Activated CD4-positive, alpha-beta T cell treated with anti-CD3 and anti-CD28 coated beads, Interleukin-10, Interleukin-2, amounts not matched to agents 100 ng/mL and 50 ng/mL, durations not matched to agents 16 hours and 8 hours (primary cell): ENCODE measurements at regions not wholly inside any gene's neighbourhood (a gene's known extent, or its start where the extent isn't known, plus 50 kb on each side); places are given as distances from the start of the nearest gene placed in this dataset.

Experiments
- DNase-seq: peaks from one replicate; pipeline ENCODE4 v3.0.0-alpha.2; 2020

DNA sequence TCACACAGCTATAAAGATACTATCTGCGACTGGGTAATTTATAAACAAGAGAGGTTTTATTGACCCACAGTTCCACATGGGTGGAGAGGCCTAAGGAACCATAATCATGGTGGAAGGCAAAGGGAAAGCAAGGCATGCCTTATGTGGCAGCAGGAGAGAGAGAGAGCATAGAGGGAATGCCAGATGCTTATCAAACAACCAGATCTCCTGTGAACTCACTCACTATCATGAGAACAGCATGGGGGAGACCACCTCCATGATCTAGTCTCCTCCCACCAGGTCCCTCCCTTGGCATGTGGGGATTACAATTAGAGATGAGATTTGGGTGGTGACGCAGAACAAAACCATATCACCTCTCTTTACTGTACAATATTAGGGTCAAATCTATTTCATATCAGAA is 1101.6 kb upstream of the RAG2 start:
- DNase-seq: no peak

DNA sequence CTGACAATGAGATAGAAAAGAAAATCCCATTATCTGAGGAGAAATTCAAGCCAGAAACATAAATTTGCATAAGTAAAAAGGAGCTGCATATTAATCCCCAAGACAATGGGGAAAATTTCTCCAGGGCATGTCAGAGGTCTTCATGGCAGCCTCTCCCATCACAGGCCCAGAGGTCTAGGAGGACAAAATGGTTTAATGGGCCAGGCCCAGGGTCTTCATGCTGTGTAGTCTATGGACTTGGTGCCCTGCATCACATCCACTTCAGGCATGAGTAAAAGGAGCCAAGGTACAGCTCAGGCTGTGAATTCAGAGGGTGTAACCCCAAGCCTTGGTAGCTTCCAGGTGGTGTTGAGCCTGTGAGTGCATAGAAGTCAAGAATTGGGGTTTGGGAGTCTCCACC is 1097.2 kb upstream of the RAG2 start:
- no peak for DNase-seq

DNA sequence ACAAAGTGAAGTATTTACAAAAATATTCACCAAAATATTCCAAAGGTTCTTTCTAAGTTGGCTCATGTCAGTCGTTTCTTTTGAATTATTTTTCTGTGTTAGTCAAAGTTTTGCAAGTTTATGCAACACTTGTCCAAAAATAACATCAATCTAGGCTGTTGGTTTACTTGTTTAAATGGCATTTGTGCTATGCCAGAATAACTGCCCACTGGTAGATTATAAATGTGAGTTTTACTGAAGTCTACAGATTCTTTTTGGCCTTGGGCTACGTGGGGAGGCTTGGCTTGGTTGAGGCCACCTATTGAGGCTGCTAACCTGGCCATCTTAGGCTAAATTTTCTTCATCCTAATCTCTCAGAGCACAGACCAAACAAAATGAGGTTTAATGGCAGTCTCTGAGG is 1091.9 kb upstream of the RAG2 start:
- DNase-seq: no peak

DNA sequence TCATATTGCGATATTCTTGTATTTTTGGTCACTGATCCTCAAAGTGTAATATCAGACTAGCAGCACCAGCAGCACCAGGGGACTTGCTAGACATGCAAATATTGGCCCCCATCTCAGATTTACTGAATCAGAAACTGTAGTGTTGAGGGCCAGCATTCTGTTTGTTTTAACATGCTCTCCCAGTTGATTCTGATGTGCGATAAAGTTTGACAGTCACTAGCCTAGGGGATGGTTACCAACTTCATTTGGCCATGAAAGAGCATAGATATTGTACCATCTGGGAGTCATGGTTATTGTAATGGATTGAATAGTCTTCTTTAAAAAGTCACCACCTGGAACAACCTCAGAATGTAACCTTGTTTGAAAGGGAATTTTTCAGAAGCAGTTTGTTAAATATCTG is 1090.4 kb upstream of the RAG2 start:
- DNase-seq: no peak

DNA sequence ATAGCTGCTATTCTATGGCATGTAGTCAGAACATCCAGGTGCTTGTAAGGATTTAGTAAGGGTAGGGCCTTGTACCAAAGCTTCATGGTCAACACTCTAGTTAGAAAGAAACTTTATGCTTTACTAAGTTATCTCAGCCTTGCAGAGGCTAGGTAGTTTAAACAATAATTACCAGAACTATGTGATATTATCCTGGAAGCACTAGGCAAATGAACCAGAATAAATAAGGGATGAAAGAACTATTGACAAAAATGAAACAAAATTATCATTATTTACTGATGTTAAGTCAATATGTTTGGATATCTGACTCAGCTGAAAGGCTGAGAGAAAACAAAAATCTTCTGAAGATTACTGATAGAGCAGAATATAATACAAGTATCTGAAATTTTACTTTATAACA is 1089.1 kb upstream of the RAG2 start:
- no peak for DNase-seq

DNA sequence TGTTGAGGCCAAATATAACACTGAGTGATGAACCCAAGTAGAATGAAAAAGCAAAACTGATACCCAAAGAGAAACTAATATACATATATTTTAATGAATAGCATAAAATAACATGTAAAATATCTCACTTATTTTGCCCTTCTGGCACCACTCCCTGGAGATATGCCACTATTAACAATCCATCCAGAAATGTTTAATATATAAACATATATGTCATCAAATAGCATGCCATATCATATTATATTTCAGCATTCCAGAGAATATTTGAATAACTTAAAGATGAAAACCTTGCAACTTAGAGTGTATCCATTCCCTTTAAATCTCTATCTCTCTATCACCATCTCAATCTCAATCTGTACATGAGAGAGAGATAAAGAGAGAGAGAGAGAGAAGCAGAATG is 1073.3 kb upstream of the RAG2 start:
- no peak for DNase-seq

DNA sequence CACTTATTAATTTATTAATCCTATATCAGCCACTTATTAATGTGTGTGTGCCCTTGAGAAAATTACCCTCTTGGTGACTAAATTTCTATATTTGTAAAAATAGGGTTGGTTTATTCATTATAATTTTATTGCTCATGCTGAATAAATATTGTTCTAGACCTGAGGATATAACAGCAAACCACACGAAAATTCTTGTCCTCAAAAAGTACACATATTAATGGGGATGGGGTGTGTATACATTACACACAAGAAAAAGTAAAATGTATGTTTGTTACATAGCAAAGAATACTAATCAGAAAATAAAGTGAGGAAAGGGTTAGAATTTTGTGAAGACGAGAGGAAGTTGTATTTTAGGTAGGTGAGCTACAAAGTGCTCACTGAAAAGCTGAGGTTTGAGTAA is 1068.9 kb upstream of the RAG2 start:
- DNase-seq: no peak

DNA sequence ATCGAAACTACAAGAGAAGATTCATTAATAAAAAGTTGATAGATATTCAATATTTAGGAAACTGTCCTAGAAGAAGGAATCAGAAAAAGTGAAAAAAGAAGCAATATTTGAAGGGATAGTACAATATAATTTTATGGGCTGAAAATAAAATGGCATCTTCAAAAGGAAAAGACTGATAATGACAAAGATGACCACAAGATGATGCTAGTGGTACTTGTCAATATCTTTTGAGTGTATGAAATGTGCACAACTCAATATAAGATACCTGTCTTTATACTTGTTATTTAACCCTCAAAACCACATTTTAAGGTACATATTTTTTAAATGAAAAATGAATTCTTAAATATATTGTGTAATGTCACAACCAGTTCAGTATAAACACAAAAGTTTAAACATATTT is 1059.6 kb upstream of the RAG2 start:
- no peak for DNase-seq

DNA sequence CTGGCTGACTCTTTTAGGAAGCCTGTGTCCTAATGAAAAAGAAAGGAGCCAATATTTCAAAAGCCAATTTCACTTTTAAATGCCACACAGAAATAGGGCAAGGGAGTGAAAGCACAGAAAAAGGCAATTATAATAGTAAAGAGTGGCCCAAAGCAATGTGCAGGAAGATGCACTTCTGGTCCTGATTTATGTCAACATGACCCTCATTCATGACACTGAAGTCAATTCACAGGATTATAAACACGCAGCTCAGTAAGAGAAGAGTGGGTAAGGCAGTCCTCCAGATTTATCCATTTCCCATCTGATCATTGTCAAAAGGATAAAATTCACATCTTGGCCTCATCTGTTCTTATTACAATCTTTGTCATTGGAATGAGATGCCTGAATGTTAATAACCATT is 1049.7 kb upstream of the RAG2 start:
- DNase-seq: no peak

DNA sequence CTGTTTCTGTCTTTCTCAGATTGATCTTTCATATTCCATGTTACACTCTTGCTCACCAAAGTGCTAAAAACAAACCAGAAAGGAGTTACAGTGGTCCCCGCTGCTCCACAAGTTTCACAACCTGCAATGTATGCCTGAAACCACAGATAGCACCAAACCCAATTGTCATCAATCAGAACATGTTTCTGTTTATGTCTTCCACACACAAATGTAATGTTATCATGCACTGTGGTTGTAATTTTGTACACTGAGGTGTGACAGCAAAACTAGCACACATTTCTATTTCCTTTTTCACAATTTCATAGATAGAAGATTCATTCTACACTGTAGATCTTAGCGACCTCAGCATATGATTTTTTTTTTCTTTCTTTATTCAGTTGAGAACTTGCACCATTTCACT is 1045.9 kb upstream of the RAG2 start:
- no peak for DNase-seq

DNA sequence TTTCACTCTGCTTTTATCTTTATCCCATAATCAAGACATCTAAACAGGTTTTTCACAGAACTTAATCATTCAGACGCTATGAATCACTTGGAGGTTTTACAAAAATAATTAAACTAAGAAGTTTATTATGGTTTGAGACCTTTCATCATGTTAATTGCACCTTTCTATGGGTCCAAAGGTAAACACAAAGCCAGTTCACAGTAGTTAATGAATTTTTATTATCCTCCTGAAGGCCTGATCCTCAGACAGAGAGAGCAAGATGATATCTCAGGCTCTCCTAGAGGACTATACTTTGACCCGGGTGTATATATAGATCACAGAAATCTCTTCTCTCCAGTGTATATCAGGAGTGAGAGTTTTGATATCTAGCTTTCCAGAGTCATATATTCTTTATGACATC is 1044.3 kb upstream of the RAG2 start:
- no peak for DNase-seq

DNA sequence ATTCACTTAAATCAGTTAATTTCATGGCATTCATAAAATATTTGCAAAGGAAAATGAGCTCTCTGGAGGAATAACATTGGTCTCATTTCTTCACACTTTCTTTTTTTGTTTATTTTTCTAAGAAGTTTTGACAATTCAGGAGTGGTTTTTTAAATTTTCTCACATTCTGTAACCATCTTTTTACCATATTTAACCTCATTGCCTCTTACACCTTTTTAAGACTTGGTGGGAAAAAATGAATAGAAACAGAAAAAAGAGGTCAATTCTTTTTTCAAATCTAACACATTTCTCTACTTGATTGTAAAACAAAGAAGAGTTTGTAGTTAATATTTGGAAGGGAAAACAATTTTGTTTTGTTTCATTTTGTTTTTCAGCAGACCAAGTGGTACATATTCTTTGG is 1034.7 kb upstream of the RAG2 start:
- no peak for DNase-seq

DNA sequence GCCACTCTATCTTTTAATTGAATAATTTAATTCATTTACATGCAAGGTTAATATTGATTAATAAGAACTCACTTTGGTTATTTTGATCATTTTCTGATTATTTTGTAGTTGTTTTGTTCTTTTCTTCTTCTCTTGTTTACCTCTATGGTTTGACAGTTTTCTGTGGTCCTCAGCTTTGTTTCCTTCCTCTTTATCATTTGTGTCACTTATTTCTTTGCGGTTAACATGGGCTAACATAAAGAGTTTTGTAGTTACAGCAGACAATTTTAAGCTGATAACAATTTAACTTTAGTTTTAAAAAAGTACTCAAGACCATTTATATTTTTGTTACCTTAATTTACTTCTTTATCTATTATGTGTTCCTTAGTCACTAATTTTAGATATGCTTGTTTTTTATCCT is 1032.8 kb upstream of the RAG2 start:
- DNase-seq: no peak

DNA sequence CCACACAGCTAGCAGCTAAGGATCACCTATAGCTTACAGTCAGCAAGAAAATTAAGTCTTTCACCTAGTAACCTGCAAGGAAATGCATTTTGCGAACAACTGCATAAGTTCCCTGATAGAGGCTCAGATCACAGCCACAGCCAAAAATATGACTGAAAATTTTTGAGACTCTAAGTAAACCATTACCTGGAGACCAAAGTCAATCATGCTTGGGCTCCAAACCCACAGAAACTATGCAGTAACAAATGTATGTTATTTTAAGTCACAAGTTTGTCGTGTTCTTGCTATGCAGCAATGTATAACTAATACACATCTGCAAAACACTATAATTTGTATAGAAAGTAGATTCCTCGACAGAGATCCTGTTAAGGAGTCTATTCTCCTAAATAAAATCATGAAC is 1025.7 kb upstream of the RAG2 start:
- DNase-seq: no peak

DNA sequence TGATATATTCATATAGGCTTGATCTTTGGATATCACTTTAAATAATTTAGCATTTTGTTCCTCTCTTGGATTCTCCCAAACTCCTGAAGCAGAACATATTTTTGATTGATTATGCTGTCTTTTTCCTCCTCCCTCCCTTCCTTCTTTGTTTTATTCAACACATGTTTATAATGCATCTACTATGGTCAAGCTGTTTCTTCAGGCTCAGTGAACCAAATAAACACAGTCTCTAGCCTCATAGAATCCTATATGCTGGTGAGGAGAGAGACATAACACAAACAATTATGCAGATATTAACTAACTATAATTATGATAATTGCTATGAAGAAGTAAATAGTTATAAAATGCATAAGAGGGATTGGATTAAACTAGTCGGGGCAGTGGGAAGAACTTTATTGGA is 1023.6 kb upstream of the RAG2 start:
- no peak for DNase-seq

DNA sequence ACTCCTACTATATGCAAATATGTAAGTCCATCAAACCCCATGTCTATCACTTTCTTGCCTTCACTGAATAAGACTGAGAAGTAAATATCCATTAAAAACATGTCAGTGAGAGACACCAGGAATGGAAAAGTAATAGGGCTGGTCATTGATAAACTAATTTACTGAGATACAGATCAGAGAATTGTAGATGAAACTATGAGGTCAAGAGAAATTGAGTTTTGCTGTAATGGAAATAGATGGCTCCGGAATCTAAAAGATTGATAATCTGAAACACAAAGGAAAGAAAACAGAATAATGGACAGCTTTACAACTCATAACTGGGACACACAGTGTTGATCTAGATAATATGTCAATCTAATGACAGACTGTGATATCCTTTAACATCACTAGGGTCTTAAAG is 1018.3 kb upstream of the RAG2 start:
- no peak for DNase-seq

DNA sequence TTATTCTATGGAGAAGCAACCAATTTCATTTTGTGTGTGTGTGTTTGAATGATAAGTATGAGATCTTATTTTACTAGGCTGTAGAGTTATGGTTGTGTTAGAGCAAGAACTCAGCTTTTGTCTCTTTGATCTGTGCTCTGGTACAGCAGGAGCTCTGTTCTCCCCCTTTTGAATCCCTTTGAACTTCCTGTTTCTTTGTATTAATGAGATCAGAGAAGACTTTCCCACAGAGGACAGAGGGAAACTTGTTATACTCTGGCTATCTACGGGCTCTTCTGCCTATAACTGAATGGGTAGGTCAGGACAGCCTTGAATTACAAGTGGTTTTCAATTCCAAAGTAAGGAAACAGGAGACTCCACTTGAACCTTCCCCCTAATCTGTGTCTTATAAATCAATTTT is 1015.0 kb upstream of the RAG2 start:
- no peak for DNase-seq

DNA sequence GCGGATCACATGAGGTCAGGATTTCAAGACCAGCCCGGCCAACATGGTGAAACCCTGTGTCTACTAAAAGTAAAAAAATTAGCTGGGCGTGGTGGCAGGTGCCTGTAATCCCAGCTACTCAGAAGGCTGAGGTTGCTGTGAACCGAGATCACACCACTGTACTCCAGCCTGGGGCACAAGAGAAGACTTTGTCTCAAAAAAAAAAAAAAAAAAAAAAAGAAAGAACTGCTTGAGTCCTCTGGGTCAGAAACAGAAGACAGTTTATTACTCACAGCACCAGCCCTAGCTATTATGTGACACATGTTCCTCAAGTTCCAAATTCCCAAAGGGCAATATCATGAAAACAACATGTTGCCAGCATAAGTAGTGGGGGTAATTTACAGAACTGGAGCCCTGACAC is 1014.1 kb upstream of the RAG2 start:
- no peak for DNase-seq

DNA sequence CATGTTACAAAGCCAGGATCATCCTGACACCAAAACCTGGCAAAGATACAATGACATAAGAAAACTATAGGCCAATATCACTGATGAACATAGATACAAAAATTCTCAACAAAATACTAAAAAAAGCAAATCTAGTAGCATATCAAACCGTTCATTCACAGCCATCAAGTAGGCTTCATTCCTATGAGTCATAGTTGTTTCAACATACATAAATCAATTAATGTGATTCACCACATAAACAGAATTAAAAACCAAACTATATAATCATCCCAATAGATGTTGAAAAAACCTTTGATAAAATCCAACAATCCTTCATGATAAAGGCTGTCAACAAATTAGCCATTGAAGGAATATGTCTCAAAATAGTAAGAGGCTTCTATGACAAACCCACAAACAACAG is 1007.2 kb upstream of the RAG2 start:
- DNase-seq: no peak

DNA sequence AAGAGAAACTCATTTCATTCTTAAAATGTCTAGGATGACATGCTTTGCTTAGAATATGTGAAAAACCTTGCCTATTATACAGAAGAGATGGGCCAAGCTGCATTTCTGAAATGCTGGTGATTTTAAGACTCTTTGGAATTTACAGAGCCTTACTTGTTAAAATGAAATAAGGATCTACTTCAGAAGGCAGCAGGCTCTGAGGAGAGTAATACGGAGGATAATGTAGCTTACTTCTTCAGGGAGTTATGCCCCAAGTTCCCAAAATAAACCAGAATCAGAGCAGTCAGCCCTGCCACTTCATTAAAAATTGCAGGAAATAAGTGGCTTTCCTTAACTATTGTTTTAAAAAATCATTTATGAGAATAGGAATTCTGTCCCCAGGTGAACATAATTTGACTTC is 1000.3 kb upstream of the RAG2 start:
- DNase-seq: no peak

DNA sequence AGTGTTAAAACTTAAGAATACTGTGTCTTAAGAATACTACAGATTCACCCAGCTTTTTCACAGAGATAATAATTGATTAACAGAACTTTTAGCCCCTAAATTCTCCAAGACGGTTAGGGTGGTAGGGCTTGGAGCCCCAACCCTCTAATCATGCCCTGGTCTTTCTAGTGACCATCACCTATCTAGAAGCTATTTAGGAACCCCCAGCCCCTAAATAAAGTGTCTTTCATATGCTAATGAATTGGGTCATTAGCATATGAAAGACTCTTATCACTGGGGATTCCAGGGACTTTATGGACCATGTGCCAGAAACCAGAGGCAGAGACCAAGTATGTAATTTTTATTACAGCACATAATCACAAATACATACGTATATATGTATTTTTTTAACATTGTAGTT is 999.7 kb upstream of the RAG2 start:
- no peak for DNase-seq

DNA sequence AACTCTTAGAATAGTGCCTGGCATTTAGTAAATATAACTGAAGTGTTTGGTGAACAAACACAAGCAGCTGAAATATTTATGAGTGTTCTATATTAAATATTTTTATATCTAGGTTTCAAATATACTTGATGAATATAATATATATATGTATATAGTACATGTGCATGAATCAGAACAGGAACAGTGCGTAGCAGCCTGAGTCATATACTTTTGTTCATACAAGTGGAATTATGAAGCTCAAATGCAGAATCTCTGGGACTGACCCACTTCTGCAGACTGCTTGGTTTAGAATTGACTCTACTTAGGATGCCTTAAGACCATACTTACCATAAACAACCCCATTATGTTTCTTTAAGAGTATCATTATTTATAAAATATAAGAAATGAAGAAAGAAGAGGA is 997.8 kb upstream of the RAG2 start:
- no peak for DNase-seq

DNA sequence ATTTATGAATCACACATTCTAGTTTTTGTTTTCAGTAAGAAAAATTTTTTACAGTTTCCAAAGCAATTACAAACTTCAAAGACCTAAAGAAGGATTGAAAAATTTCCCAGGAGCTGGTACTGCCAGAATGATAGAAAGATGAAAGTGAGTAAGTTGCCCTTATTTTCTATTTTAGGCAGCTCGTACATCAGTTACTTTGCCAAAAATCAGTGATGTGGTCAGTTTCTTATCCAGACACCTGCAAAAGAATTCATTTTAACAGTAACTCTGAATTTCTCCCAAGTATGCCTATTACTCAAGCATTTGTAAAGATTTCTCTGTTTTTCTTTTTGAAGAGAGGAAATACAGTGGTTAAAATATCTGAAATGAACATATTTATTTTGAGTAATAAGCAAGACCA is 976.3 kb upstream of the RAG2 start:
- no peak for DNase-seq

DNA sequence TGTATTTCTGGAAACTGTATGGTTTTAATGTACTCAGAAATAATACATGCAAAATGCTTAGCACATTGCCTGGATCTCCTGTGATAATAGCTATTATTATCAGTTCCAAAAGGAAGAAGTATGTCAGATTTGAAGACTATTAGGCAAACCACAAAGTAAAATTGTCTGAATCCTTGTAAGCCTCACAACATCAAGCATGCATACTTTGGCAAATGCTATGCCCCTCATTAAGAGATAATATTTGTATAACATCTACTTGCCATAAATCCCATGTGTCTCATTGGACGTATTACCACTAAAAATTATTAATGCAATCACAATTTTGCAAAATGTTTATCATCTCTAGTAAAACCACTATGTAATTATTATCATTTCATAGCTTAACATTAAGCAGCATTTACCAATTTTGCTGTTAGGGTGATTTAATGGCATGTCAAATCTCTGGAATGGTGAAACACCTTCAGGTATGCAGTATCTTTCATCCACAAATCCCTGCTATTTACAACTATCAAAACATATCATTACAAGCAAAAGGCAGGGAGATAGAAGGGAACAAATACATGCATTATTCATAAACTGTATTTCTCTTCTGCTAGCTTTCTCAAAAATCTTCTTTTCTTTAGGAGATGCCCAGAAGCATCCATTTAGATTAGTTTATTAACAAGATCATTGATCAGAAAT is 974.6 kb upstream of the RAG2 start:
- DNase-seq: no peak

DNA sequence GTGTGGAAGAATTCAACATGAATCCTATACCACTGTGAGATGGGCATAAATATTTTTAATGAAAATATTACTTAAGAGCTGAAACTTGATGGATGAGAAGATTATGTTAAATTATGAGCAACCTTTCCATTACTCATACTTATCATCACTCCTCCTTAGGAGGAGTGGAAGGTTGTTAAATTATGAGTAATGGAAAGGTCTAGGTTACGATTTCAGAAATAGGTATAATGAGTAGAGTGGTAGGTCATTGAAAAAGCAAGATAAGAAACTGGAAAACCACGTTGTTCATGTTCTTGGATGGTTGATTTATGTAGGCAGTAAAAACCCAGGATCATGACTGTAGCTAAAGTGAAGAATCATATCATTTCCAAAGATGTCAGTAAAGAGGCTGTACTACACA is 973.2 kb upstream of the RAG2 start:
- no peak for DNase-seq

DNA sequence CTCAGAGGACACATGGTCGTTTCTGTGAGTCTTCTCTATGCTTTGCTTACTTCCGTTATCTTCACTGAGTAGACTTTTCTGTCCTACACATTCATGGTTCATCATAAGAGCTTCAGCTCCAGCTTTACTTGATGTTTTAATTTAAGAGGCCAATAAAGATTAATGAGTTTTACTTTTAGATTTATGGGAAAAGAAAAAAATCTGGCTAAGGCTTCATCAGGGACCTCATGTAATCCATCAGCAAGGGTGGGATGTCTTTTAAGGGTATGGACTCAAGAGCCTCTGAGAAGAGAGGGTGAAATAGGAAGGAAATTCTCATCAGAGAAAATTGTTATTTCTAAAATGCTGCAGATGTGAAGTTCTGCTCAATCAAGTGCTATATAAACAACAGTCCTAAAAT is 963.0 kb upstream of the RAG2 start:
- DNase-seq: no peak
